ENCODE measurements at regions not wholly inside any gene's neighbourhood (a gene's known extent, or its start where the extent isn't known, plus 50 kb on each side); places are given as distances from the start of the nearest gene placed in this dataset.

DNA sequence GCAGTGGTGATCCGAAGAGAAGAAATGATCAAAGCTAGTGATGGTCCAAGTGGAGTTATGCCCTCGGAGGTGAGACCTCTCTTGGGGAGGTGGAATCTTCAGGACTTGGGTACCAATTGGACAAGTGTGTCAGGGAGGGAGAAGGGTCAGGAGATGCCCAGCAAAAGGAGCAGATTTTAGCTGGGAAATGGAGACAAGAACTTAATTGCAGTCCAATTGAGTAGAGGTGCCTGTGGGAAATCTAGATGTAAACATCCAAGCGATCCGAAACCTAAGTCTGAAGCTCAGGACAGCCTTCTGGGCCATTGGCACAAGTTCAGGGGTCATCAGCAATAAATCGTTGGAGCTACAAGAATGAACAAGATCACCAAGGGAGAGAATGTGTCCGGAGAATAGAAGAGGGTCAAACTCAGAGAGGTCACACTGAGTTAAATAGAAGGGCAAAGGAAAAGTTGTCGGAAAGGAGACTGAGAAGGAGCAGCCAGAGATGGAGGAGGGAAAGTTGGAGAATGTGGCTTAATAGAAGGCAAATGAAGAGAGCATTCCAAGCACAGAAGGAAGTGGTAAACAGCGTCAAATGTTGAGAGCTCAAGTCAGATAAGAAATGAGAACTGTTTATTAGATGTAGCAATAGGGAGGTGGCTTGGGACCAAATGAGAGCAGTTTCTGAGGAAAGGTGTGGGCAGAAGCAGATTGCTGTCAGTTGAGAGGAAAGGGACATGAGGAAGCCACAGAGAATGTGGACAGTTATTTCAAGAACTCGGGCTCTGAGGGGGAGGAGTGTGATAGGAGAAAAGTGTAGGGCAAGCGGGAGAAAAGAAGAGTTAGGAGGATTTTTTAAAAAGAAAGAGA lies 64.2 kb upstream of the FNDC3B start:
- no peaks in the 10 kb centered on the region for H3K4me1 ChIP-seq
- H3K27ac ChIP-seq = peak overlapping the region in 1 of 4 donors; percentile 5
- no peaks in the 10 kb centered on the region for H3K9me3 ChIP-seq
- TF ChIP-seq POLR2A (IDR thresholded peaks at IDR 0.05) = no peak
- no peak for DNase-seq
- no peaks in the 10 kb centered on the region for H3K36me3 ChIP-seq
- H3K27me3 ChIP-seq = no peaks in the 10 kb centered on the region
- no peak overlapping the region for H3K4me3 ChIP-seq

DNA sequence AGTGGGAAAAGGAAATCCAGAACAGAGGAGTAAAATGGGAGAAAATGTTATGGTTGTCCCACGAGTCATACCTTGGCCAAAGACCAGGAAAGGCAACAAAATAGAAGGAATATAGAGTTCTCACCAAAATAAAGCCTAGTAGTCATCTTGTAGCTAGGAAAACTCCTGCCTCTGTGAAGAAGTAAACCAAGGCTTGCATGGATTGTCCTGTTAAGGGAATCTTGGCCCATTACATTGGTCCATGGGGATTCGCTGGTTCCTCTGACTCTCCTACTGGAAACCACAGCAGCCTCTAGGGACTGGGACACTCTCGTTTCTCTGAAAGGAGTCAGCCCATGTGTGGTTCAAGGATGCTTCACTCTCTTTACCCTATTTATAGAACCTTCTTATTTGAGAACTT lies 62.9 kb upstream of the FNDC3B start:
- H3K36me3 ChIP-seq = no peaks in the 10 kb centered on the region
- no peaks in the 10 kb centered on the region for H3K4me1 ChIP-seq
- H3K27ac ChIP-seq = no peak overlapping the region
- no peaks in the 10 kb centered on the region for H3K9me3 ChIP-seq
- no peak for TF ChIP-seq POLR2A (IDR thresholded peaks at IDR 0.05)
- TF ChIP-seq, protein P1, sequence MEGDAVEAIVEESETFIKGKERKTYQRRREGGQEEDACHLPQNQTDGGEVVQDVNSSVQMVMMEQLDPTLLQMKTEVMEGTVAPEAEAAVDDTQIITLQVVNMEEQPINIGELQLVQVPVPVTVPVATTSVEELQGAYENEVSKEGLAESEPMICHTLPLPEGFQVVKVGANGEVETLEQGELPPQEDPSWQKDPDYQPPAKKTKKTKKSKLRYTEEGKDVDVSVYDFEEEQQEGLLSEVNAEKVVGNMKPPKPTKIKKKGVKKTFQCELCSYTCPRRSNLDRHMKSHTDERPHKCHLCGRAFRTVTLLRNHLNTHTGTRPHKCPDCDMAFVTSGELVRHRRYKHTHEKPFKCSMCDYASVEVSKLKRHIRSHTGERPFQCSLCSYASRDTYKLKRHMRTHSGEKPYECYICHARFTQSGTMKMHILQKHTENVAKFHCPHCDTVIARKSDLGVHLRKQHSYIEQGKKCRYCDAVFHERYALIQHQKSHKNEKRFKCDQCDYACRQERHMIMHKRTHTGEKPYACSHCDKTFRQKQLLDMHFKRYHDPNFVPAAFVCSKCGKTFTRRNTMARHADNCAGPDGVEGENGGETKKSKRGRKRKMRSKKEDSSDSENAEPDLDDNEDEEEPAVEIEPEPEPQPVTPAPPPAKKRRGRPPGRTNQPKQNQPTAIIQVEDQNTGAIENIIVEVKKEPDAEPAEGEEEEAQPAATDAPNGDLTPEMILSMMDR (IDR thresholded peaks at IDR 0.05) = no peak
- DNase-seq = no peak
- no peak overlapping the region for H3K4me3 ChIP-seq
- H3K27me3 ChIP-seq = no peaks in the 10 kb centered on the region

DNA sequence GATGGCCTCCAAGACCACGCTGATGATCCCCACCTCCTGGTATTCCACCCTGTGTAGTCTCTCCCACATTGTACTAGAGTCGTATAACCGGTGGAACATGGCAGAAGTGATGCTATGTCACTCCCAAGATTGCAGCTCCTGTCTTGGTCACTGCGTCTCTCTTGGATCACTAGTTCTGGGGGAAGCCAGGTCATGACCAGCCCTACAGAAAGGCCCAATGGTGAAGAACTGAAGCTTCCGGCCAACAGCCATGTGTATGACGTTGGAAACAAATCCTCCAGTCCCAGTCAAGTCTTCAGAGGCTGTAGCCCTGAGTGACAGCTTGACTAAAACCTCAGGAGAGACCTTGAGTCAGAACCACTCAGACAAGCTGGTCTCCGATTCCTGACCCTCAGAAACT lies 61.9 kb upstream of the FNDC3B start:
- DNase-seq = no peak
- Histone ChIP-seq H3K36me3 (no peaks in the 10 kb centered on the region), H3K9me3 (no peaks in the 10 kb centered on the region), H3K4me3 (no peak overlapping the region), H3K27me3 (no peaks in the 10 kb centered on the region), H3K27ac (no peak overlapping the region), H3K4me1 (no peaks in the 10 kb centered on the region)
- TF ChIP-seq, protein P1 (IDR thresholded peaks at IDR 0.05) = no peak
- no peak for TF ChIP-seq POLR2A (IDR thresholded peaks at IDR 0.05)

DNA sequence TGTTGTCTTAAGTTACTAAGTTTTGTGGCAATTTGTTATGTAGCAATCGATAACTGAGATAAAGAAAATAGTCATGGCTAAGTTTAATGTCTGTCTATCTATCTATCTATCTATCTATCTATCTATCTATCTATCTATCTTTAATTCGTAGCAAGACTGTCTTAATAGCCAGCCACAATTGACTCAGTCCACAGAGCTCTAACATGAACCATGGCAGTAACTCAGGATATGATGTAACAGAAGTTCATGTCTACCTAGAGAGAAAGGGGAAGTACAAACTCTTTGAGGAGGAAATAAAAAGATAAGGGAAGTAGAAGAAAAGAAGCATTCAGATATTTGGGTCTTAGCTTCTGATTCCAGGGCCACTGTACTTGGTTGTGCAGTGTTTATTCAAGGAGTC lies 61.5 kb upstream of the FNDC3B start:
- Histone ChIP-seq H3K4me1 (no peaks in the 10 kb centered on the region), H3K4me3 (no peak overlapping the region), H3K27me3 (no peaks in the 10 kb centered on the region), H3K27ac (no peak overlapping the region), H3K9me3 (no peaks in the 10 kb centered on the region), H3K36me3 (no peaks in the 10 kb centered on the region)
- DNase-seq = no peak
- TF ChIP-seq, protein P1 (IDR thresholded peaks at IDR 0.05) = no peak
- TF ChIP-seq POLR2A (IDR thresholded peaks at IDR 0.05) = no peak

DNA sequence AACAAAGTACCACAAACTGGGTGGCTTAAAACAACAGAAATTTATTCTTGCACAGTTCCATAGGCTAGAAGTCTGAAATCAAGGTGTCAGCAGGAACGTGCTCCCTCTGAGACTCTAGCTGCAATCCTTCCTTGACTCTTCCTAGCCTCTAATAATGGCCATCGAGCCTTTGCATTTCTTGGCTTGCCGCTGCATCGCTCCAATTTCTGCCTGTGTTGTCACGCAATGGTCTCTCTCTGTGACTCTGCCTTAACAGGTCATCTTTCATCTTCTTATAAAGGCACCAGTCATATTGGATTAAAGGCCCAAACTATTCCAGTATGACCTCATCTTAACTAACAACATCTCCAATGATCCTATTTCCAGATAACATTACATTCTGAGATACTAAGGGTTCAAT lies 61.0 kb upstream of the FNDC3B start:
- no peaks in the 10 kb centered on the region for H3K9me3 ChIP-seq
- no peaks in the 10 kb centered on the region for H3K36me3 ChIP-seq
- no peak overlapping the region for H3K27ac ChIP-seq
- TF ChIP-seq, protein P1 (IDR thresholded peaks at IDR 0.05) = no peak
- no peak for TF ChIP-seq POLR2A (IDR thresholded peaks at IDR 0.05)
- DNase-seq = no peak
- H3K4me3 ChIP-seq = no peak overlapping the region
- H3K27me3 ChIP-seq = no peaks in the 10 kb centered on the region
- no peaks in the 10 kb centered on the region for H3K4me1 ChIP-seq

DNA sequence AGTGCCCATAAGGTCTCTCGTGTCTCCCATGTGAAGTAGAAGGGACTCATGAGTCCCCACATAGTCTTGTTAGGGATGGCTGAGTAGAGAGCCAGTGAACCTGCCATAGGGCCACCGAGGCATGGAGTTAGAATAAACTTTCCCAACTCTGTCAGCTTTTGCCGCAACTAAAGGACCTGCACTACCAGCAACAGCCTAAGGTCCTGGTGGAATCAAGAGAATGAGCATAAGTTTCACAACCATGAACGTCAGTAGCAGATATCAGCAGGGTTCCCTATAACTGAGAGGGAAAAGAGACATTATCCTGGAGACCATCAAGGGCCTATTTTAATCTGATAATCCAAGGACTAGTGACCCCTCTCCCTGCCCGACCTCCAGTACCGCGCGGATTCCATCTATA lies 60.3 kb upstream of the FNDC3B start:
- Histone ChIP-seq H3K27me3 (no peaks in the 10 kb centered on the region), H3K9me3 (no peaks in the 10 kb centered on the region), H3K4me1 (no peaks in the 10 kb centered on the region), H3K27ac (no peak overlapping the region), H3K36me3 (no peaks in the 10 kb centered on the region), H3K4me3 (no peak overlapping the region)
- TF ChIP-seq POLR2A (IDR thresholded peaks at IDR 0.05) = no peak
- TF ChIP-seq, protein P1 (IDR thresholded peaks at IDR 0.05) = no peak
- DNase-seq = no peak

All from Peyer's patch (tissue), 4 donors.